ENCODE measurements at regions not wholly inside any gene's neighbourhood (a gene's known extent, or its start where the extent isn't known, plus 50 kb on each side); places are given as distances from the start of the nearest gene placed in this dataset.

DNA sequence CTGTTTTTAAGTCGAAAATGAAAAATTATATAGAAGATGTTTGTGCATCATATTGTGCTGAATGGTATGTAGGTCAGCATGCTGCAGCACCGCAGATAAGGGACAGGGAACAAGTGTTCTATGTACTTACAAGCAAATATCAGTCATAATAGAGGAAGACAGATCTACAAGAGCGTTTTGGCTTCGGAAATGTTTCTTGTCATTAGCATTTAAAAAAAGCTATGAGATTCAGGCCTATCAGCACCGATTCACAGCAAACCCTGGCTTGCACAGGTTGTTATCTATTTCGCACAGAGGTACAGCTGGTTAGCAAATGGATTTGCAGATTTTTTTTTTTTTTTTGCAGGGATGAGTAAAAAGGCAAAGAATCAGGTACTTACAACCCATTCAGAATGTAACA, 204.2 kb upstream of the TBC1D5 start:
- no peak for DNase-seq

DNA sequence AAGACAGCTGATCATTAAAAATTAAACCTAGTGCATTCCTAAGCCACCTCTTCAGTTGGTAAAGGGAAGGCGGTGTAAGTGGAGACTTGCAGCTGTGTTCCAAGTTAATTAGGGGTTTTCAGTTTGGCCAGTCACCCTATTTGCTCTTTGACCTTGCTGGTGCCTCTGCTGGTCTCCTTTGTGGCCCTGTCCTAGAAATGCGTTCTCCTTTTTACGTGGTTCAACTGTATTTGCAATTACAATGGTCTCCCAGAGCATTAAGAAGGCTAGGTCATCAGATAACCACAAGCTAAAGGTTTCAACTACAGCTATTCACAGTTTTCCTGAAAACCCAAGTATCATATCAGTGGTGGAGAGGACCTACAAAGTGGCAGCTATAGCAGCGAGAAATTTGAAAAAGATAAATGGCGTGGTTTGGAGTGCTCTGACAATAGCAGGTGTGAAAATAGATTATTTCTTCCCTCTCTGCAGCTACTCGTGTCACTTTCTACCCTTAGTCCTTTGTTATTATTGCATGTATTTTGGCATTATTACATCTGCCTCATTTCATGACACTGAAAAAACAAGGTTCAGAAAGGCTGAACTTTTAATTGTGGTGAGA, 203.5 kb upstream of the TBC1D5 start:
- DNase-seq = no peak

DNA sequence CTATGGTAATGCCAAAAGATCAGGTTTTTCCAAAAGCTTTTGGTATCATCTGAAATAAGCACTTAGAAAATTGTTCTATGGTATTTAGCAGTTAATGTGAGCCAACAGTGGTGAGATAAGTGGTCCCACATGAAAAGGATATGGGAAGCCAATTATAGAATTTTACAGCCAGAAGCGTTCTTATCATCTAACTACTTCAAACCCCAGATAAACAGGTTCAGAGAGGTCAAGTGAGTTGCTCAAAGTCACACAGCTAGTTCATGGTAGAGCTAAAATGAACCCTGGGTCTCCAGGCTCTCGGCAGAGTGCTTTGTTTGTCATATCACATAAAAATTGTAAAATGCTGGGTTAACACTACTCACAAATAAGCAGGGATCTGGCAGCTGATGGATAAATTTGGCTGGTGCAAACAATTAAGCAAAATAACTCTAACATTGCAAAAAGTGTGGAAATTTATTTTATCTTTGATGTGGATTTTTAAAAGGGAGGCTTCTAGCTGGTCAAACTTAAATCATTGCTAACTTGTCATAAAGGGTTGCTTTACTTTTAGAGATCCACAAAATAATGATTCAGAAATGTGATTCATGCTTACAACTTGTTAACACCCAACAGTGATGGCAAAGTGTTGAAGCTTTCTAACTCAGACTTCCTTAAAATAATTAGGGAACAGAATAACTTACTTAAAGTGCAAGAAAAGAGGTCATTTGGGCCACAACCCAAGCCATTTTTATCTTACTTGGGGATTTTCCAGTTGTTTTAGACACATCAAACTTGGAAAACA, 202.8 kb upstream of the TBC1D5 start:
- DNase-seq = no peak

DNA sequence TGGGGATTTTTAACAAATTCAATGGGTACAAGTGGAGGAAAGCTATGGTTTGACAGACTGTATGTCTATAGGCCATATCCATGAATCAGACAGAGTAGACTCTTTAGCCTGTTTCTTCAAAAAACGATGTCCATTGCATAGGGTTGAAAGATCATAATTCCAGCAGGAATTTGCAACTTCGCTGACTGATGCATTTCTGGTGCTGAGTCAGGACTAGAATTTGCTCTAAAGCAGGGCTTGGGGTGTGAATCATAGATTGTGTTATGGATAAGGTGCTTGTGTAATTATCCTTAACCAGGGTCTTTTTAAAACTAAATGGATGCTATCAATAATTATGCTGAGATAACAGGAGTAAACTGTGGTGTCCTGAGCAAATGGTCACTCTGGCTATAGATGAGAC, 200.4 kb upstream of the TBC1D5 start:
- no peak for DNase-seq

DNA sequence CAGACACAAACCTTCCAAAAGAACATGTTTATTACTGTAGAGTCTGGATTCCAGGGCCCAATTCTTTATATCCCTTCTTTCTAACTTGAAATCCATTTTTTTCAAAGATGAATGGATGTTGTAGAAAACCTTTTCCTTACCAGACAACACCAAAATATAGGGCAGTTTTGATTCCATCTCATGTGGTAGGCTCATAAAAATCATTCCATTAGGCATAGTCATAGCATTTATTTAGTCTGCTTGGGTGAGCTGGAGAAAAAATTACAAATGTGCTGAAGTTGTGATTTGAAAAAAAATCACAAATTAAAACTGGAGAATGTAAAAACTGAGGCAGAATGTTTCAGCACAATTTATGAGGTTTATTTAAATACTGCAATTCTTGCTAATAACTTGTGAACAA, 199.3 kb upstream of the TBC1D5 start:
- no peak for DNase-seq

DNA sequence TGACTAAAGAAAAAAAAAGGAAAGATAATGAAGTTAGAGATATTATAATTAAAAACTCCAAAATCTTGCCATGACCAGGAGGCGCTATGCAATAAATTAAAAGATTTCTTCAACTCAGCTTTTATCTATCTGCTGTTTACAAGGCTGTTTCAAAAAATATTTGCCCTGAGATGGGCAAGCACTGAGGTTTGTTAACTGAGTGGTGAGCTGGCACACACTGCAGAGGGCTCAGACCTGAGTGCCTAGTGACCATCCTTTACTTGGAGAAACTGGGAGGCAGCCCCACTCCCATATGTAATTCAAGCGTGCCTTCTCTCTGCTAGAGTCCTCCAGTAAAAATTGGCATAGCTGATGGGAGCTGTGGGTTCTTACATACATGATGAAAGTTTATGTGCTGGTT, 198.7 kb upstream of the TBC1D5 start:
- DNase-seq = no peak

DNA sequence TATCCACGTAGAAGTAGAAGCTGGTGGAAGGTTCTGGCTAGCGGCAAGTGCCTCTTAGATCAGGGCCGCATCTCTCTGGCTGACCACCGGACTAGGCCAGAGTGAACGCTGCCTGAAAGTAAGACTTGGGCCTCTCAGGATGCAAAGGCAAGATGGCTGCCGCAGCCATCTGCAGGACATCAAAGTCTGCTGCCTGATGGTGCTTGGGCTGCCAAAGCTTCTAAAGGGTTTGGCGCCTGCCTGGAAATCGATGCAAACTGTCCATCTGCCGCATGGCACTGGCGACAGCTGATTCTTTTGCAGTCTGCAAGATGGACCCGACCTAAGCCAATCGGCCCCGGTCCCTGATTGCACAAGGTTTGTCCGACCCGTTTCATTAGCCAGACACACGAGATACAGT, 196.7 kb upstream of the TBC1D5 start:
- DNase-seq = no peak

DNA sequence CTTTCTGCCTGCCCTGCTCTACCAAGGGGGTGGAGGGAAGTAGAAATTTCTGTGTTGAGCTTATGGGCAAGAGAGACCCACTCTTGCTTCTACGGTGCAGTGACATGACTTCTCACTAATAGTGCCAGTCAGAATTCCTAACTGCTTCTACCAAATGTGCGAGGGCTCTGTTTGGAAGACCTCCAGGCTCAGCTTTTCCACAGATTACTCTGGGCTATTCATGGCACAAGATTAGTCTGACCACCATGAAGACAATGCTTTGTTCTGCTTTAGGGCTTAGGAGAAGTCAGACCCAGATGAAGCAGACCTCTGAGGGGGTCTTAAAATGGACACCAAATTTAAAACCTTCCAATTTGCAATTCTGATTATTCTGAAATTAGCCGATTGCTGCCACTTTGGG, 195.9 kb upstream of the TBC1D5 start:
- peak in 1 of 3 donors; percentile 5 for DNase-seq

DNA sequence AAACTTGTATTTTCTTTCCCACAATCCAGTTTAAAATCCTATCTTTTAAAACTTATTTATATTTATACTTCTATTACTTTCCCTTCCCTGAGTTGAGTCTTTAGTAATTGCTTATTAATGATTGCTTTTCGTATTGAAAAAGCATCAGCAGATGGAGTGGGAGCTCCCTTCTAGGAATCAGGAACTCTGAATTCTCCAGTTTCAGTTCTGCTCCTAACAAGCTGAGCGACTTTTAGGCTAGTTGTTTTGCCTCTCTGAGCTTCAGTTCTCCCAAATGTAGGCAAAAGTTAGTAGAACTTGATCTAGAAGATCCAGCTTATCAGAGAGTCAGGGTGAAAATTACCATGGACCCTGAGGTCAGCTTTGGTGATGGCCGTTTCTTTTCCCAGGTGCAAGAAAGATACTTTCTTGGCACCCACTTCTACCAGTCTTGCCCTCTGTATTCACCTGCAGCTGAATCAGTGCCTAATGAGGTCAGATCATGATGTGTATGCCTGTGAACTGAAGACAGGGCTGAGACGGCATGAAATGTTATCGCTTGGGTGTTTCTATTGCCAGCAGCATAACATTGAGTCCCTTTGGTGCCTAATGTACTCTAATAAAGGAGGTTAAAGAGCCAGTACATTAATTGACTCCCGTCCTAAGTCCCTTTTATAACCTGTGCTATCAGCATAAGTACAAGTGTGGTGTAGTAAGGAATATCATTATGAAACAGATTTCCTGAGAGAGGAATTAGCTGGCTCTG, 194.5 kb upstream of the TBC1D5 start:
- DNase-seq = no peak

DNA sequence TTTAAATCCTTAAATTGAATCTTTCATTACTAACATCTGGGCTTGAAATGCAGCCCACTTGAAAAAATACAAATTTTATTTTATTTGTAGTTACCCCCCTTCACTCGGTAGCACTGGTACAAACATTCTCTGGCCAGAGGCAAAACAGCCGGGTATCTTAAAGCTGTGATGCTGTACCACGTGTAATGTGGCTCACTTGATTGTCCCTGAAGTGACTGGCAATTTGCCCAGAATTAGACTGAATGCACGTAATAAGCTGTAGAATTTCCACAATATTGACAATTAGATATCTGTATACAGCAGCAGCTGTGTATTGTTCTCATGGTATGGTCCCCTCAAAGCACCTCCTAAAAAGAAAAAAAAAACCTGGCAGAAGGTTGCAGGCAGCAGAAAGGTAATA, 192.8 kb upstream of the TBC1D5 start:
- peak in 2 of 3 donors; percentile 24 to 66 for DNase-seq

DNA sequence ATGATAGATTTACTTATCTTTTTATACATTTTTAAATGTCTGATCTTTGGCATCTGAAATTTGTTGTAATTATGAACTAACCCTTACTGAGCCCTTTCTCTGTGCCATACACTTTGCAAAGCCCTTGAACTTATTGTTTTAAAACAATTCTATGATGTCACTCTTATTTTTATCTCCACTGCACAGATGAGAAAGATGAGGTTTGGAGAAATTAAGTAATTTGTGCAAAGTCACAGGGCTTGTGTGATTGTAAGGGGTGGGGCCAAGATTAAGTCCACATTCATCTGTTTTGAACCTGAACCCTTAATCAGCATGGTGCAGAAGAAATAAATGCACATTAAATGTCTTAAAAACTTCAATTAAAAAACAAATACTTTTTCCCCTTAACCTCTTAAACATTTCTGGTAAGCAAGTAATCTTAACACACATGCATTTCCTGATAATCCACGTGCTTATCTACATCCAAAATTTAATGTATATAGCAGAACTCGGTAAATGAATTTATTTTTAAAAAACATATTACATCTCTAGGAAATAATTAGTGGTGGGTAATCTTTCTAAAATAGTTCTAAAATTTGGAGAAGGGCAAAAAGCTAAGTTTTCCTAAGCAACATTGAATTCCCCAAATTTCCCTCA, 189.8 kb upstream of the TBC1D5 start:
- DNase-seq = no peak

DNA sequence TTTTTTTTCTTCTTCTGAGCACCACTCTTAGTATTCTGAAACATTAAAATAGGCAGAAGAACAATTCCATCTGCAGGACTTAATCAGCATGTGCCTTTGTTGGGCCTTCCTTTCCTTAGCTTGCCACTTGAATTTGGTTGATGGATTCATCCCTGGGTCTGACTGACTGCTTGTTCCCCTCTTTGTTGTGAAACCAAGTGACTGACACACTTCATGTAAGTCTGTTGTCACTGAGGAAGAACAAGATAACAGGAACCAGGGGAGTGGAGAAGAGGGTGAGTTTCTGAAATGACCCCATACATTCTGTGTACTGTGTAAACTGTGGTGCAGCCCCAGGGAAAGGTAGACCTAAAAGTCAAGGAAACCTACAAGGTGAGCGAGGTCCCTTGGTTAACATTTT, 188.7 kb upstream of the TBC1D5 start:
- no peak for DNase-seq

DNA sequence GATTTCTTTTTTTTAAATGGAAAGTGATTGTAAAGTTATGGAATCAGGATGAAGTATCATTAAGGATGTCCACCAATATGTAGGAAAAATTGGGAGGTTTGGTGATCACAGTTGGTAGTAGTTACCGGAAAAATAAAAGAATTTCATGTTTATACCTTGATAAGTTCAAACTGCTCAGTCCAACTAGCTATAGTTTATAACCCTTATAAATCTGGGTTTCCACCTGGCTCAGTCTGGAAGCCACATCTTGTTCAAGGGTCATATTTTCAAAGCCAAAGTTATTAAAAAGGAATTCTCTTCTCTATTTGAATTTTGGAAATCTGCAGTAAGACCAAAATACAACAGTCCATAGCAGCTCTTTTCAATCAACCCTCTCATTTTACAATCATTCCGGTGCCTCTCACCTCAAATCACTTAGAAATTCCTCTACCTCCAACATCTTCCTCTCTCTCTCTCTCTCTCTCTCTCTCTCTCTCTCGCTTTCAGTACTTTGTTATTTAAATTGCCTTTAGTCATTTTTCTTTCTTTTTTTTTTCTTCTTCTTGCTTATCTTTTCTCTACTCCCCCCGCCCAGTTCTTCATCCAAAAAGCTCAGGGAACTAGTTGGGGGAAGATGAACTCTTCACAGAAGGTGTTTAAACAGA, 186.2 kb upstream of the TBC1D5 start:
- no peak for DNase-seq

DNA sequence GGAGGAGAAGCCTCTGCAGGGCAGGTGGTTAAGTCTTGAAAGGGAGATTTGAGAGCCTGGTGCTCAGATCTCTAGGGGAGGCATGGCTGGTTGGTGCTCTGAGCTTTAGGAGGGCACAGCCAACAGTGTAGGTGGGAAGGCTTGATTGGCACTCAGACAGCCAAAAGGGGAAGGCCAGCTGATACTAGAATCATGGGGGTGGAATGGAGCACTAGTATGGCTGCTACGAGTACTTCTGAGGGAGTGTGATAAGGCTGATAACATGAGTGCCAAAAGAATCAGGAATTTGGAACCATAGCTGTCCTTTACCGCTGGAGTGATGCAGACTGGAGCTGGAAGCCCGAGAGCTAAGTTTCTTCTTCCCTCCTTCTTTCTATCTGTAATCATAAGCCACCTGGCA, 184.6 kb upstream of the TBC1D5 start:
- no peak for DNase-seq

DNA sequence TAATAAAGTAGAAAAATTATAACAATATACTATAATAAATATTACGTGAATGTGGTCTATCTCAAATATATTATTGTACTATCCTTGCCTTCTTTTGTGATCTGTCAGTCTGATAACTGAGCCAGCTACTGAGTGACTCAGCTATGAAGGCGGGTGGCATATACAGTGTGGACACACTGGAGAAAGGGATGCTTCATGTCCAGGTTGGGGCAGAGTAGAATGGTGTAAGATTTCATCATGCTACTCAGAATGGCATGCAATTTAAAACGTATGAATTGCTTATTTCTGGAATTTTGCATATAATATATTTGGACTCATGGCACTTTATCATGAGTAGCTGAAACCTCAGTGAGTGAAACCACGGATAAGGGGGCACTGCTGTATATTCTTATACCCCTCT, 172.9 kb upstream of the TBC1D5 start:
- DNase-seq = no peak

DNA sequence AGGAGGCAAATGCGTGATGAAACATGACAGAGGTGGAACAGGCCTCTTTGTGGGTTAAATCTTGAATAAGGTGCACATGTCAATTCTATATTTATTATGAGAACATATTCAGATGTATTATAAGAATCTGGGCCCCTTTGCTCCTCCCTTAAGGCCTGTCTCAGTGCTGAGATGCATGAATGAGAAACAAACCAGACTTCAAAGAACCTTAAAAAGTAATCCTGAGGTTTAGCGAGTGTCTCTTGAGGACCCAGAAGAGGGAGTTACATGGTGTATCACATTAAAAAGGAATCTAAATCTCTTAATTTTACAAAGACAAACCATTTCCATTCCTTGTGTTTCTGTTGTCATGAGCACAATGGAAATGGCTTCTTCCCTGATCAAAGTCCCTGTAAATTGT, 170.9 kb upstream of the TBC1D5 start:
- no peak for DNase-seq

DNA sequence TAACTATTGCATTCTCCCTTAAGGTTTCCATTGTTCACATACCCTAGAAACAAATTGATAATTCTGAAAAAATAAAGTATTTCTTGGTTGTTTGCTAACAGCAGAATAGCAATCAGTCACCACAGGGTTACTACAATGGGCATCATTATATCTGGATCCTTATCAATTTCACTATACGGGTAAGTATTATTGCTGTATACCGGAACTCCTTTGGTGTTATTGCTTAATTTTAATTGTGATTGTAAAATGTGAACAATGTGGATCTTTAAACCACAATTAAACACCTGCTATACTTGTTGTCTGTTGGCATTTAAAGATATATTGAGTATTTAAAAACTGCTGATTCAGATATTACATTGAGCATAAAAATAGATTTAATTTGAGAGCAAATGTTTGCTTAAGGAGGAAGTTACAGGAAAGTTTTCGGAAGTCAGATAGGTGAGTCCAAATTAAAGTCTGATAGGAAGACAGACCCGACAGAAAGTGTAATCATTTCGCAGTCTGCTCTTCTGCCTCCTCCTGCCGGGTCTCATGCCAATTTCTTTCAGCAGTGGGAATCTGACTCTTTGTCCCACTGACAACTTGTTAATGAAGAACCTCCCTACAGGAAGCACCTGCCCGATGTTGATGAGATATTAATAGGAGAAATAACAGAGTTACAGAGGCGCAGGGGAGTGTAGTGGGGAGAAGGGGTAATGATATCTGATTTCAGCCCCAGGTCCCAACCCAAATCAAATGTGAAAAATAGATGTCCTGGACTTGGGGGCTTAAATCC, 169.7 kb upstream of the TBC1D5 start:
- peak in 1 of 3 donors; percentile 13 for DNase-seq

DNA sequence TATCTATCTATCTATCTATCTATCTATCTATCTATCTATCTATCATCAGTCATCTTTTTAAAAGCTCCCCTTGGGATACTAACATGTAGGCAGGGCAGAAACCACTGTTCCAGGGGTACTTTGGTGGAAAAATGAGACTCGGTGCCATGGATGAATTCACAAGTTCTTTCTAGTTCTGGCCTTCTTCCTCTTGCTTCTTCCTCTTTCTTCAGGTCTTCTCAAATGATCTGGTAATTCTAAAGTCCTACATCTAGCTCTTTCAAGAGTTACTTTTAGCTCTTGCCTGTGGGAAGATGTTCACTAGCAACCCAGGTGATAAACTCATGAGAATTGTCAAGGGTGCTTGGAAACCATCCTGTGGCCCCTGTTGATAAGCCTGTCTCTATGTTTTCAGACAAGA, 168.5 kb upstream of the TBC1D5 start:
- DNase-seq = no peak

DNA sequence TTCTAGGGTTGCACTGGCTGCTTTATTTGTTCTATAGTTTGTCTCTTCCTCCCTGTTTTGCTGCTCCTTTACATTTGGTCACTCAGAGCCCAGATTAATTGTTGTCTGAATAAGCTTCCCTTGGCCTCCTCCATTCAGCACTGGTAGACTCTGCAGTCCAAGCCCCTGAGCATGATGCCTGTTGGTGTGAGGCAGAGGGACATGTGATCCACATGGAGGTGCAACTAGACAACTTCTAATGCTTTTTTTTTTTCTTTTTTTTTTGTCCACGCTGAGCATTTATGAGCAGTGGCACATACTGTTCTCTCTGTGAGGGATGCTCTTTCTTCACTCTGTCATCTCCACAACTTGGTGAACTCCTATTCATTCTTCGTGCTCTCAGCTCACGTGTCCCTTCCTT, 167.3 kb upstream of the TBC1D5 start:
- no peak for DNase-seq

DNA sequence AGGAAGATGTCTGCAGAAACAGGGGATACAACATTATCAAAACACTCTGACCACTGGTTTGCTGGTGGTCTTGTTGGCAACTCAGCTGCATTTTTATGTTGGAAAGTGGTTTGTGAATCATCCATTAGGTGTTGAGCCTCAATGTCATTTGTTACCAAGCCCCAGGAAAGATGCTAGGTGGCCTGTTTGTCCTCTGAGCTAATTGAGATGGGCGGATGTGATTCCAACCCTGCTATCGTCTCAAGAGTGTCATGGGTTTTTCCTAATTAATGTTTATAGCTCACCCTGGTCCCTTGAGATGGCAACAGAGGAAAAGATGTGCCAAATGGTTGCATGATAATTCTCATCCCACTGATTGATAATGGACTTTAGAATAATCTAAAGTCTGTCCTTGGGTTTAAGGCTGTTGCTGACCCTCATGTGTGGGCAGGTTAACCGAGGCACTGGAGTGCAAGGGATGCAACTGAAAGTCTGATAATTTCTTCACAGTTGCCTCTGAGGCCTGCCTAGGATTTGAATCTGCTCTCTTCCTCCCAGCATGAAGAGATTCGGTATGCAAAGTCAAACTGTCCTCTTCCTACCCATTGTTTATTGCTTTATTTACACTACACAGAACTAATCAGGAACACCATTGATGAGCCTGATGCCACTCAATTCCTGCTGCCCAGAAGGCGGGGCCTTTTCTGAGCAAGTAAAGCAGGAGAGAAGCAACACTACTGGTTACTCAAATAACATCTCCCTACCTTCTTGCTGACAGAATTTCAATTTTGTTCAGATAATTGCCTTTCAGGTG, 166.2 kb upstream of the TBC1D5 start:
- no peak for DNase-seq

DNA sequence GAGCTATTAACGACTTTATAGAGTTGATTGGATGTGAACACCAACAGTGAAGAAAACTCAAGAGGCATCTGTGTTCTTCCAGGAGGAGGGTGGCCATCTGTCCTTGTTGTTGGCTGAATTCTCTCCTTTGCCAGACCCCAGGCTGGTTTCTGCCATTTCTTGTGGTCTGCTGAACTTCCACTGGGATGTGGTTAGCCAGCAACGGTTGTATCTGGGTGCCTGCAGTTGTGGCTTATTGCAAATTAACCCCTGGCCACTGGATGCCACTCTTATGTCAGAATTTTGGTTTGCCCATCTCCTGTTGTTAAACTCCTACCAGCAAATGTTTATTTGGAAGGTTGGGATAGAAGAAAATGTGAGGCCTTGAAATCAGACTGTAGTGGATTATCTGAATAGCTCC, 163.6 kb upstream of the TBC1D5 start:
- no peak for DNase-seq

All from muscle of back (tissue), 3 donors.